HEK293 (cell line): ENCODE measurements at regions not wholly inside any gene's neighbourhood (a gene's known extent, or its start where the extent isn't known, plus 50 kb on each side); places are given as distances from the start of the nearest gene placed in this dataset.

Source experiments
- CTCF ChIA-PET: fragments of 350-600 bp; formaldehyde crosslinking; extraction: SDS; loops from one replicate; lab custom pipeline; 2021; ENCODE audit warnings: antibody characterized with exemption; lab: Yijun Ruan, JAX
- POLR2A ChIA-PET: fragments of 300-600 bp; formaldehyde crosslinking; extraction: SDS; loops from one replicate; lab custom pipeline; 2020; ENCODE audit warnings: antibody characterized with exemption, inconsistent platforms; lab: Yijun Ruan, JAX
- H3K27ac ChIP-seq: fragments of 200-500 bp; sonication (Bioruptor generic); 2 replicates; pipeline ENCODE4 v1.5.1; 2014; ENCODE audit warnings: low read depth, low read length, control low read depth, inconsistent platforms; ENCODE audit errors: extremely low read depth
- H3K36me3 ChIP-seq, 2 experiments: fragments of 200-500 bp in 1 of 2; sonication (Bioruptor generic) in 1 of 2; 1 replicate in 1 of 2; 2 replicates in 1 of 2; pipeline ENCODE4 v1.5.1; 2014 to 2017; ENCODE audit warnings: inconsistent platforms in 2 of 2, low read length in 2 of 2; ENCODE audit not compliant: control insufficient read depth in 2 of 2, insufficient read depth in 1 of 2
- H3K4me1 ChIP-seq: fragments of 200-500 bp; sonication (Bioruptor generic); 2 replicates; pipeline ENCODE4 v1.5.1; 2014; ENCODE audit warnings: mild to moderate bottlenecking, low read length, inconsistent platforms; ENCODE audit not compliant: control insufficient read depth, insufficient read depth
- H3K4me3 ChIP-seq: 2 replicates; pipeline ENCODE4 v1.5.1; 2011; ENCODE audit warnings: low read depth, mild to moderate bottlenecking, control low read depth, low read length, moderate library complexity
- H3K9me3 ChIP-seq: fragments of 200-500 bp; sonication (Bioruptor generic); 2 replicates; pipeline ENCODE4 v1.5.1; 2014; ENCODE audit warnings: low read depth, low read length, inconsistent platforms; ENCODE audit not compliant: control insufficient read depth, insufficient read depth
- BCL11B ChIP-seq: fragments of 450-650 bp; formaldehyde crosslinking; IDR thresholded peaks from 2 replicates; pipeline ENCODE4 v1.5.1; 2016; ENCODE audit warnings: low read depth, missing biosample characterization, missing genetic modification characterization
- FEZF1 ChIP-seq: fragments of 450-650 bp; formaldehyde crosslinking; IDR thresholded peaks from 2 replicates; pipeline ENCODE4 v1.5.1; 2016; ENCODE audit warnings: missing biosample characterization, missing genetic modification characterization
- GLIS1 ChIP-seq: fragments of 450-650 bp; formaldehyde crosslinking; IDR thresholded peaks from 2 replicates; pipeline ENCODE4 v1.5.1; 2016; ENCODE audit warnings: missing biosample characterization, missing genetic modification characterization
- GLIS2 ChIP-seq: fragments of 450-650 bp; formaldehyde crosslinking; IDR thresholded peaks from 2 replicates; pipeline ENCODE4 v1.5.1; 2016; ENCODE audit warnings: missing biosample characterization, missing genetic modification characterization
- INSM2 ChIP-seq: fragments of 450-650 bp; formaldehyde crosslinking; IDR thresholded peaks from 2 replicates; pipeline ENCODE4 v1.5.1; 2016; ENCODE audit warnings: missing biosample characterization, missing genetic modification characterization
- PBX3 ChIP-seq: sonication (generic); formaldehyde crosslinking; IDR thresholded peaks from 2 replicates; pipeline ENCODE4 v1.8.1; 2022; ENCODE audit warnings: mild to moderate bottlenecking, moderate library complexity, missing genetic modification reagents
- REPIN1 ChIP-seq: fragments of 450-650 bp; formaldehyde crosslinking; IDR thresholded peaks from 2 replicates; pipeline ENCODE4 v1.5.1; 2017; ENCODE audit warnings: missing biosample characterization, missing genetic modification characterization, low read depth
- SP2 ChIP-seq: fragments of 450-650 bp; formaldehyde crosslinking; IDR thresholded peaks from 2 replicates; pipeline ENCODE4 v1.5.1; 2016; ENCODE audit warnings: missing biosample characterization, missing genetic modification characterization
- YY2 ChIP-seq: fragments of 450-650 bp; formaldehyde crosslinking; IDR thresholded peaks from 2 replicates; pipeline ENCODE4 v1.5.1; 2016; ENCODE audit warnings: missing biosample characterization, missing genetic modification characterization
- ZBTB20 ChIP-seq: fragments of 450-650 bp; formaldehyde crosslinking; IDR thresholded peaks from 2 replicates; pipeline ENCODE4 v1.5.1; 2016; ENCODE audit warnings: missing biosample characterization, missing genetic modification characterization
- ZNF398 ChIP-seq: fragments of 450-650 bp; formaldehyde crosslinking; IDR thresholded peaks from 2 replicates; pipeline ENCODE4 v1.5.1; 2017; ENCODE audit warnings: missing biosample characterization, missing genetic modification characterization
- ZNF426 ChIP-seq: fragments of 450-650 bp; formaldehyde crosslinking; IDR thresholded peaks from 2 replicates; pipeline ENCODE4 v1.5.1; 2017; ENCODE audit warnings: missing biosample characterization, missing genetic modification characterization, mild to moderate bottlenecking, inconsistent platforms, moderate library complexity
- ZNF513 ChIP-seq: fragments of 450-650 bp; IDR thresholded peaks from 2 replicates; pipeline ENCODE4 v1.5.1; 2018; ENCODE audit warnings: missing biosample characterization, missing genetic modification characterization
- ZNF530 ChIP-seq: fragments of 450-650 bp; formaldehyde crosslinking; IDR thresholded peaks from 2 replicates; pipeline ENCODE4 v1.5.1; 2016; ENCODE audit warnings: low read depth, missing biosample characterization, missing genetic modification characterization
- ZNF624 ChIP-seq: fragments of 450-650 bp; formaldehyde crosslinking; IDR thresholded peaks from 2 replicates; pipeline ENCODE4 v1.5.1; 2017; ENCODE audit warnings: missing biosample characterization, missing genetic modification characterization
- ZNF768 ChIP-seq: fragments of 450-650 bp; formaldehyde crosslinking; IDR thresholded peaks from 2 replicates; pipeline ENCODE4 v1.5.1; 2018; ENCODE audit warnings: missing biosample characterization, mild to moderate bottlenecking, missing genetic modification characterization
- ZNF830 ChIP-seq: fragments of 450-650 bp; IDR thresholded peaks from 2 replicates; pipeline ENCODE4 v1.5.0; 2018; ENCODE audit warnings: missing biosample characterization, missing genetic modification characterization, low read depth, mild to moderate bottlenecking, moderate library complexity
- ZSCAN23 ChIP-seq: fragments of 450-650 bp; formaldehyde crosslinking; IDR thresholded peaks from 2 replicates; pipeline ENCODE4 v1.5.1; 2016; ENCODE audit warnings: missing biosample characterization, missing genetic modification characterization
- TF ChIP-seq, protein P1 (sequence below): fragments of 450-650 bp; formaldehyde crosslinking; optimal IDR thresholded peaks from 2 replicates; pipeline ENCODE3; 2016; ENCODE audit warnings: missing biosample characterization, mild to moderate bottlenecking, missing genetic modification characterization

DNA sequence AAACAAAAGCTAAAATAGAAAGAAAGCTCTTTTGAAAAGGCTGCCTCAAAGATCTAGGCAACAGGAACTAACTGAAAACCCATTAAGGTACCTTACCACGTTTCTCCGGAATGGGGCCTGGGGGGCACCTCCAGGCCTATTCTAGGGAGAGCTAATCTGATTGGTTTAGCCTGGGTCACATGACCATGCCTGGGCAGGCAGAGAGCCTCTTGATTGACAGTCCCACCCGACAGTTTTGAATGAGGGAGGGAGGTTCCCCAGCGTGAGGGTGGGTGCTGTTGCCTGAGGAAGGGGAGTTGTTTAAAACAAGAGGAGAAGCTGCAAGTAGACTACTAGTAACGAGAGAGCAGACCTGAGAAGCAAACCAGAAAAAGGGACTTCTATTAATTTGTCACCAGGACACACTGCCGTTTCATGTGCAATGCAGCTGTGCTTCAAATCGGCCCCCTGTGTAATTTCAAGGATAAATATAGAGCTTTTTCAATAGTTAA lies 143.4 kb upstream of the HS3ST2 start:
- no peaks in the 10 kb centered on the region for H3K36me3 ChIP-seq
- H3K4me3 ChIP-seq, result no peak overlapping the region
- CTCF ChIA-PET, result interaction anchor here (0.6 kb wide), 1 partner anchor 104 kb away, joined by 3 read pairs; no protein-coding TSS in a partner anchor
- POLR2A ChIA-PET, result no interaction called here
- TF ChIP-seq YY2, result no peak
- 0 out of 2 replicates have a peak, but pooled peaks have one; percentile 15 for TF ChIP-seq SP2 (tag by site-specific recombination)
- no peaks in the 10 kb centered on the region for H3K4me1 ChIP-seq
- H3K27ac ChIP-seq, result no peak overlapping the region
- H3K9me3 ChIP-seq, result no peaks in the 10 kb centered on the region

DNA sequence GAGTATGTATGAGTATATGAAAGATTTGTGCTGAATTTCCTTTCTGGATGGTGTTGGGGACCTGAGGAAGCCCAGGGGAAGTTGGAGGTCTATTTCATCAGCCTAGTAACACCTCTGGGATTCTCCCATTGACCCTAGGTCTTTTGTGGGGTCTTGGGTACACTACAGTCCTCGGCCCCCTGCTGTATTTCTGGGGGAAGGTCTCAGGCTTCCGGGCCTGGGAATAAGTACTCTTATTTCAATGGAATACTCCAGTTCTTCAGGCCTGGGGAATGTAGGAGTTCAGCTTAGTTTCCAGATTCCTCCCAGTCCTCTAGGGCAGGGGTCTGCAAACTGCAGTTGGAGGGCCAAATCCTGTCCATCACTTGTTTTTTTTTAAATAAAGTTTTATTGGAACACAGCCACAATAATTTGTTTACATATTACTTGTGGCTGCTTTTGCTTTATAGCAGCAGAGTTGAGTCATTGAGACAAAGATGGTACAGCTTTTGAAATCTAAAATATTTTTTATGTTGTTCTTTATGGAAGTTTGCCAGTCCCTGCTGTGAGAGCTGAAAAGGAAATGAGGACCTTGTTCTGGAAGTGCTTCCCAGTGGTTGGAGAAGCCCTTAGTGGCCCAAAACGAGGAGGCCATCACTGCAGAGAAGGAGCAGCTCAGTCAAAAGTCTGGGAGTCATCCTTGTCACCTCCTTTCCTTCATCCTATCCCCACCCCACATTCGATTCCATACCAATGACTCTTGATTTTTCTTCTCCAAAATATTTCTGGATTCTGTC lies 142.5 kb upstream of the HS3ST2 start:
- Histone ChIP-seq H3K4me3 (no peak overlapping the region), H3K4me1 (no peaks in the 10 kb centered on the region), H3K36me3 (no peaks in the 10 kb centered on the region), H3K9me3 (no peaks in the 10 kb centered on the region), H3K27ac (no peak overlapping the region)
- CTCF ChIA-PET, result interaction anchor here (0.5 kb wide), 1 partner anchor 335 kb away, joined by 3 read pairs; no protein-coding TSS in a partner anchor
- POLR2A ChIA-PET, result no interaction called here
- no peak for TF ChIP-seq REPIN1 (tag by site-specific recombination)
- no peak for TF ChIP-seq ZBTB20 (tag by site-specific recombination)
- TF ChIP-seq PBX3 (CRISPR knock-in tag), result no peak
- TF ChIP-seq ZNF830 (tag by site-specific recombination), result no peak
- TF ChIP-seq ZNF426, result no peak
- no peak for TF ChIP-seq YY2
- TF ChIP-seq ZNF530 (tag by site-specific recombination), result no peak
- no peak for TF ChIP-seq ZSCAN23 (tag by site-specific recombination)
- no peak for TF ChIP-seq ZNF624
- no peak for TF ChIP-seq ZNF768 (tag by site-specific recombination)
- no peak for TF ChIP-seq GLIS2 (tag by site-specific recombination)
- TF ChIP-seq ZNF513 (tag by site-specific recombination), result no peak
- TF ChIP-seq ZNF398 (tag by site-specific recombination), result no peak
- TF ChIP-seq BCL11B (tag by site-specific recombination), result no peak

DNA sequence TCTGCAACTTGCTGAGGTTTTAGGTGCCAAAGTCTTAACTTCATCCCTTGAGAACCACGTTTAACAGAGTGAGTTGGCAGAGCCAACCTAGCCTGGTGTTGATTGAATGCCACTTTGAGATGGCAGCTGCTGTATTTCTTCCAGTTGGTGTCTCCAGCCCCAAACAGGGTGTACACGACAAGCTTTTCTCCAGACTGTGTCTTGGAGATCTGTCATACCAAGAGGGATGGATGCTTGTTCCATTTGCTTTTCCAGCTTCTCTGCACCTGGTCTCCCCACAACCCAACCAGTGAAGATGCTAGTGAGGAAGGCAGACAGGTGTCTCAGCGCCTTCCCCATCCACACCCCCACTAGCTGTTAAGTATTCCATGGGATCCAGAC lies 141.1 kb upstream of the HS3ST2 start:
- no peaks in the 10 kb centered on the region for H3K9me3 ChIP-seq
- ChIA-PET POLR2A (no interaction called here), CTCF (interaction anchor here (0.5 to 0.9 kb wide), 3 partner anchors 9 to 1641 kb away, joined by 3 to 5 read pairs (median 3); no protein-coding TSS in a partner anchor)
- no peak for TF ChIP-seq FEZF1
- TF ChIP-seq, protein P1, sequence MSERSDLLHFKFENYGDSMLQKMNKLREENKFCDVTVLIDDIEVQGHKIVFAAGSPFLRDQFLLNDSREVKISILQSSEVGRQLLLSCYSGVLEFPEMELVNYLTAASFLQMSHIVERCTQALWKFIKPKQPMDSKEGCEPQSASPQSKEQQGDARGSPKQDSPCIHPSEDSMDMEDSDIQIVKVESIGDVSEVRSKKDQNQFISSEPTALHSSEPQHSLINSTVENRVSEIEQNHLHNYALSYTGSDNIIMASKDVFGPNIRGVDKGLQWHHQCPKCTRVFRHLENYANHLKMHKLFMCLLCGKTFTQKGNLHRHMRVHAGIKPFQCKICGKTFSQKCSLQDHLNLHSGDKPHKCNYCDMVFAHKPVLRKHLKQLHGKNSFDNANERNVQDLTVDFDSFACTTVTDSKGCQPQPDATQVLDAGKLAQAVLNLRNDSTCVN (tag by site-specific recombination), result no peak
- TF ChIP-seq INSM2 (tag by site-specific recombination), result no peak
- TF ChIP-seq GLIS1, result no peak
- TF ChIP-seq, all 188 proteins: peak for 0
- no peaks in the 10 kb centered on the region for H3K4me1 ChIP-seq
- H3K36me3 ChIP-seq, result no peaks in the 10 kb centered on the region
- no peak overlapping the region for H3K4me3 ChIP-seq
- no peak overlapping the region for H3K27ac ChIP-seq
